Prostate gland (tissue), 2 donors: ENCODE measurements at regions not wholly inside any gene's neighbourhood (a gene's known extent, or its start where the extent isn't known, plus 50 kb on each side); places are given as distances from the start of the nearest gene placed in this dataset.

Experiments used
- CTCF ChIP-seq, 4 experiments: fragments of 200-600 bp in 2 of 4; fragments of 450-650 bp in 2 of 4; sonication (generic) in 2 of 4; IDR thresholded peaks; 1 replicate in 3 of 4; 2 replicates in 1 of 4; pipeline ENCODE4 v1.5.1; 2016 to 2019; ENCODE audit warnings: antibody characterized with exemption in 4 of 4, mild to moderate bottlenecking in 2 of 4, moderate library complexity in 2 of 4
- POLR2A ChIP-seq: fragments of 450-650 bp; IDR thresholded peaks from one replicate; pipeline ENCODE4 v1.6.1; 2016; ENCODE audit warnings: antibody characterized with exemption, mild to moderate bottlenecking
- POLR2AphosphoS5 ChIP-seq: sonication (generic); formaldehyde crosslinking; IDR thresholded peaks from one replicate; pipeline ENCODE4 v1.6.1; 2017; ENCODE audit warnings: antibody characterized with exemption

GRCh38 chr1:170840371-170840770 is 95.0 kb upstream of the MROH9 start:
- TF ChIP-seq CTCF (IDR thresholded peaks at IDR 0.05) (no peak), POLR2AphosphoS5 (no peak), POLR2A (no peak)
